Chondrocyte (in vitro differentiated cells): ENCODE measurements at regions not wholly inside any gene's neighbourhood (a gene's known extent, or its start where the extent isn't known, plus 50 kb on each side); places are given as distances from the start of the nearest gene placed in this dataset.

Source experiments
- DNase-seq: peaks from one replicate; pipeline ENCODE4 v3.0.0; 2021; ENCODE audit warnings: mixed read lengths, low spot score
- H3K27ac Mint-ChIP-seq: one replicate; pipeline ENCODE4 v1.8.0; 2021; ENCODE audit warnings: mild to moderate bottlenecking, moderate library complexity, mixed read lengths; ENCODE audit not compliant: unreplicated experiment
- H3K27me3 Mint-ChIP-seq: 2 replicates; pipeline ENCODE4 v1.8.0; 2021; ENCODE audit warnings: low read depth, mixed read lengths
- H3K36me3 Mint-ChIP-seq: 2 replicates; pipeline ENCODE4 v1.8.0; 2021; ENCODE audit warnings: low read depth, mixed read lengths
- H3K4me1 Mint-ChIP-seq: 2 replicates; pipeline ENCODE4 v1.8.0; 2021; ENCODE audit warnings: low read depth, mild to moderate bottlenecking, mixed read lengths
- H3K4me3 Mint-ChIP-seq: one replicate; pipeline ENCODE4 v1.8.0; 2021; ENCODE audit warnings: mild to moderate bottlenecking, moderate library complexity, mixed read lengths; ENCODE audit not compliant: unreplicated experiment
- H3K9me3 Mint-ChIP-seq: 2 replicates; pipeline ENCODE4 v1.8.0; 2021; ENCODE audit warnings: low read depth, mixed read lengths
- TF ChIP-seq, protein P1 (sequence below): fragments of 200-600 bp; sonication (generic); IDR thresholded peaks from 2 replicates; pipeline ENCODE4 v1.5.0; 2021; ENCODE audit warnings: antibody characterized with exemption, mild to moderate bottlenecking, moderate library complexity

DNA sequence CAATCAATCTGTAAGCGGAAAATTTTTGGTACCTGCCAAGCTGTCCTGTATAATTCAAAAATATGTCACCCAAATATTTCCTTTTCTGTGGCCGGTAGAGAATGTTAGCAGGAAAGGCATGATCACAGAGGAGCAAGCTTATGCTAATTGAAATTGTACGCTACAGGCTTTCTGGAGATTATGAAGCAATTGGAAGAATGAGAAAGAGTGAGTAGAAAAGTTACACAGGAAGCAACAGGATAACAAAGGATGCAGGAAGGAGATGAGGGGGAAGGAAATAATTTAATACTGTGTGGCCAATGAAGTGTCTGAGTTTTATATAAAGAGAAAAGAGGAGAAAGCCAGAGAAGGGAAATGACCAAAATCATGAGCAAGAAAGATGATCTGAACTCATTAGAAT lies 627.2 kb upstream of the STXBP6 start:
- DNase-seq, result no peak
- Mint-ChIP-seq H3K9me3 (peaks cover 24% of the 10 kb centered on the region), H3K27me3 (no peaks in the 10 kb centered on the region), H3K4me1 (no peaks in the 10 kb centered on the region), H3K27ac (no peak overlapping the region), H3K36me3 (no peaks in the 10 kb centered on the region), H3K4me3 (no peak overlapping the region)
- TF ChIP-seq, protein P1, sequence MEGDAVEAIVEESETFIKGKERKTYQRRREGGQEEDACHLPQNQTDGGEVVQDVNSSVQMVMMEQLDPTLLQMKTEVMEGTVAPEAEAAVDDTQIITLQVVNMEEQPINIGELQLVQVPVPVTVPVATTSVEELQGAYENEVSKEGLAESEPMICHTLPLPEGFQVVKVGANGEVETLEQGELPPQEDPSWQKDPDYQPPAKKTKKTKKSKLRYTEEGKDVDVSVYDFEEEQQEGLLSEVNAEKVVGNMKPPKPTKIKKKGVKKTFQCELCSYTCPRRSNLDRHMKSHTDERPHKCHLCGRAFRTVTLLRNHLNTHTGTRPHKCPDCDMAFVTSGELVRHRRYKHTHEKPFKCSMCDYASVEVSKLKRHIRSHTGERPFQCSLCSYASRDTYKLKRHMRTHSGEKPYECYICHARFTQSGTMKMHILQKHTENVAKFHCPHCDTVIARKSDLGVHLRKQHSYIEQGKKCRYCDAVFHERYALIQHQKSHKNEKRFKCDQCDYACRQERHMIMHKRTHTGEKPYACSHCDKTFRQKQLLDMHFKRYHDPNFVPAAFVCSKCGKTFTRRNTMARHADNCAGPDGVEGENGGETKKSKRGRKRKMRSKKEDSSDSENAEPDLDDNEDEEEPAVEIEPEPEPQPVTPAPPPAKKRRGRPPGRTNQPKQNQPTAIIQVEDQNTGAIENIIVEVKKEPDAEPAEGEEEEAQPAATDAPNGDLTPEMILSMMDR, result no peak

GRCh38 chr14:25667387-25667786 lies 617.4 kb upstream of the STXBP6 start:
- Mint-ChIP-seq H3K4me3 (no peak overlapping the region), H3K27ac (no peak overlapping the region), H3K27me3 (no peaks in the 10 kb centered on the region), H3K9me3 (peaks cover 19% of the 10 kb centered on the region), H3K4me1 (no peaks in the 10 kb centered on the region), H3K36me3 (no peaks in the 10 kb centered on the region)
- no peak for DNase-seq
- TF ChIP-seq, protein P1, result no peak

- Mint-ChIP-seq H3K27me3 (no peaks in the 10 kb centered on the region), H3K36me3 (no peaks in the 10 kb centered on the region), H3K4me1 (no peaks in the 10 kb centered on the region), H3K4me3 (no peak overlapping the region), H3K9me3 (peaks cover 21% of the 10 kb centered on the region), H3K27ac (no peak overlapping the region)
- DNase-seq, result no peak
- TF ChIP-seq, protein P1, result no peak
Measured at GRCh38 chr14:25666877-25667276, 616.9 kb upstream of the STXBP6 start.

DNA sequence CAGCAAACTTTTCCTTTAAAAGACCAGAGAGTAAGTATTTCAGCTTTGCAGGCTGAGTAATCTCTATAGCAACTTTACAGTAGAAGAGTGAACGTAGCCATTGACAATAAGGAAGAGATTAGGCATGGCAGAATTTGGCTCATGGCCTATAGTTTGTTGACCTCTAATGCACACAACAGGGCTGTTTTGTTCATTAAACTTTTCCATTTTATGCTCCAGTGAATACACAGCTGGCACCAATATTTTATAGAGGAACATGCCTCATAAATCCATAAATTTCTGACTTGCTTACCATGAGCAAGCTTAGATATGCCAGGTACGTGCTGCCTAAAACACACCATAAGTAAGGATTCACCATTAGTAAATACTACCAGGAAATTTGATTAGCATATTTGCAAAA lies 609.0 kb upstream of the STXBP6 start:
- no peak for DNase-seq
- H3K36me3 Mint-ChIP-seq, result no peaks in the 10 kb centered on the region
- no peaks in the 10 kb centered on the region for H3K4me1 Mint-ChIP-seq
- no peaks in the 10 kb centered on the region for H3K27me3 Mint-ChIP-seq
- H3K27ac Mint-ChIP-seq, result no peak overlapping the region
- H3K4me3 Mint-ChIP-seq, result no peak overlapping the region
- peaks cover 32% of the 10 kb centered on the region for H3K9me3 Mint-ChIP-seq
- TF ChIP-seq, protein P1, result no peak

DNA sequence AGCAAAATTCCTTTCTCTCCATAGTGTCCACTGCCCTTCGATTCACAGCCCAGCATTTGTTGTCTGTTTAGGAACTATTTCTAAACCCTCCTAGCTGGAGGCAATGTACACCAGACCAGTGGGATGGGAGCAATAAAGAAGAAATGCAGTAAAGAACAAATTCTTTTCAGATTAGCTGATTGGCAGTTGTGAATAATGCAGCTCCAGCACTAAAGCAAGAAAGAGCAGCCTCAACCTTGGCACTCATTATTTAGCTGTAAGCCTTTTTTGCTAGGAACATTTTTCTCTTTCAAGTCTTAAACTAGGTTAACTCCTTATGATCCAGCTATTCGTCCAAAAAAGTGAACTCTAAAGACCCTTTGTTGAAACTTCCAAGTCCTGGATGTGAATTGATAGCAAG lies 580.5 kb upstream of the STXBP6 start:
- Mint-ChIP-seq H3K36me3 (no peaks in the 10 kb centered on the region), H3K4me1 (no peaks in the 10 kb centered on the region), H3K27ac (no peak overlapping the region), H3K4me3 (no peak overlapping the region), H3K9me3 (peaks cover 11% of the 10 kb centered on the region), H3K27me3 (no peaks in the 10 kb centered on the region)
- no peak for DNase-seq
- TF ChIP-seq, protein P1, result no peak
